H1 (cell line): ENCODE measurements at regions not wholly inside any gene's neighbourhood (a gene's known extent, or its start where the extent isn't known, plus 50 kb on each side); places are given as distances from the start of the nearest gene placed in this dataset.

Experiments used
- CTCF ChIA-PET: fragments of 300-600 bp; sonication (Branson Sonifier 250); formaldehyde crosslinking; loops from one replicate; lab custom pipeline; 2021; ENCODE audit not compliant: partially characterized antibody; lab: Charles Lee
- POLR2A ChIA-PET: fragments of 300-600 bp; sonication (Branson Sonifier 250); formaldehyde crosslinking; loops from one replicate; lab custom pipeline; 2021; ENCODE audit warnings: inconsistent platforms; ENCODE audit not compliant: partially characterized antibody; lab: Charles Lee
- DNase-seq, 2 experiments: peaks; one replicate each; pipeline versions ENCODE4 v3.0.0 to v3.0.0-alpha.2; 2010 to 2022; ENCODE audit warnings: low spot score in 2 of 2, low read depth in 1 of 2, mixed read lengths in 1 of 2
- FAIRE-seq: peaks from 2 replicates; lab custom pipeline; 2011; peaks lifted over from hg19 to GRCh38; lab: Jason Lieb, UNC
- H2AFZ ChIP-seq: 2 replicates; pipeline ENCODE4 v1.8.1; 2012; ENCODE audit warnings: low read length, inconsistent platforms
- H2AK5ac ChIP-seq: 2 replicates; pipeline ENCODE4 v1.6.1; 2013; ENCODE audit warnings: low read depth, low read length
- H2BK120ac ChIP-seq: replicated peaks from 2 replicates; pipeline ENCODE3; 2013; ENCODE audit warnings: low read depth, low read length, inconsistent platforms
- H2BK12ac ChIP-seq: 2 replicates; pipeline ENCODE4 v1.6.1; 2013; ENCODE audit warnings: low read depth, low read length
- H2BK15ac ChIP-seq: 2 replicates; pipeline ENCODE4 v1.6.1; 2013; ENCODE audit warnings: low read length
- H2BK20ac ChIP-seq: 2 replicates; pipeline ENCODE4 v1.6.1; 2013; ENCODE audit warnings: low read length
- H2BK5ac ChIP-seq: 2 replicates; pipeline ENCODE4 v1.6.1; 2013; ENCODE audit warnings: low read depth, low read length
- H3K14ac ChIP-seq: 2 replicates; pipeline ENCODE4 v1.6.1; 2013; ENCODE audit warnings: inconsistent platforms; ENCODE audit not compliant: insufficient read length
- H3K18ac ChIP-seq: 2 replicates; pipeline ENCODE4 v1.6.1; 2013; ENCODE audit warnings: low read length; ENCODE audit errors: extremely low read depth
- H3K23ac ChIP-seq: 2 replicates; pipeline ENCODE4 v1.6.1; 2013; ENCODE audit warnings: inconsistent platforms; ENCODE audit not compliant: insufficient read length
- H3K23me2 ChIP-seq: 2 replicates; pipeline ENCODE4 v1.6.1; 2013; ENCODE audit warnings: low read depth, low read length
- H3K27ac ChIP-seq: 2 replicates; pipeline ENCODE4 v1.6.1; 2011; ENCODE audit warnings: low read depth, low read length, inconsistent platforms
- H3K27me3 ChIP-seq, 4 experiments: replicated peaks in 1 of 4; 1 replicate in 1 of 4; 2 replicates in 3 of 4; pipeline versions ENCODE4 v1.6.1 to v1.8.1; 2011 to 2013; ENCODE audit warnings: low read length in 3 of 4, mild to moderate bottlenecking in 3 of 4, inconsistent platforms in 2 of 4, mixed read lengths in 2 of 4, moderate library complexity in 1 of 4; ENCODE audit not compliant: control insufficient read depth in 3 of 4, insufficient read depth in 3 of 4; ENCODE audit errors: extremely low read depth in 1 of 4
- H3K36me3 ChIP-seq, 4 experiments: 2 replicates each; pipeline versions ENCODE4 v1.6.1 to v1.8.1; 2011 to 2013; ENCODE audit warnings: mild to moderate bottlenecking in 4 of 4, low read length in 3 of 4, moderate library complexity in 2 of 4, control low read depth in 1 of 4, inconsistent platforms in 1 of 4; ENCODE audit not compliant: insufficient read depth in 4 of 4, control insufficient read depth in 2 of 4
- H3K4ac ChIP-seq: replicated peaks from 2 replicates; pipeline ENCODE3; 2013; ENCODE audit warnings: low read length, low read depth, mixed read lengths, inconsistent platforms; ENCODE audit not compliant: insufficient read length
- H3K4me1 ChIP-seq, 4 experiments: replicated peaks in 1 of 4; 1 replicate in 1 of 4; 2 replicates in 3 of 4; pipeline versions ENCODE4 v1.6.1 to v1.8.1; 2011 to 2013; ENCODE audit warnings: low read length in 3 of 4, inconsistent platforms in 2 of 4, mixed read lengths in 1 of 4; ENCODE audit not compliant: insufficient read depth in 4 of 4, control insufficient read depth in 3 of 4
- H3K4me2 ChIP-seq, 2 experiments: 2 replicates each; pipeline versions ENCODE4 v1.6.1 to v1.8.1; 2011 to 2013; ENCODE audit warnings: low read depth in 2 of 2, low read length in 2 of 2, control low read depth in 1 of 2, inconsistent platforms in 1 of 2, mild to moderate bottlenecking in 1 of 2; ENCODE audit not compliant: insufficient read depth in 1 of 2
- H3K4me3 ChIP-seq, 4 experiments: fragments of 200-600, 300-600 bp in 1 of 4; sonication (generic), shearing (Covaris generic), sonication (Bioruptor Twin) in 1 of 4; 2 replicates each; pipeline versions ENCODE4 v1.5.1 to v1.8.1; 2011 to 2016; ENCODE audit warnings: low read length in 4 of 4, low read depth in 3 of 4, control low read depth in 2 of 4, inconsistent platforms in 2 of 4, mild to moderate bottlenecking in 2 of 4, mixed read lengths in 1 of 4, moderate library complexity in 1 of 4; ENCODE audit not compliant: insufficient read depth in 2 of 4; ENCODE audit errors: extremely low read depth in 1 of 4
- H3K56ac ChIP-seq: replicated peaks from 2 replicates; pipeline ENCODE3; 2013; ENCODE audit warnings: low read depth, mild to moderate bottlenecking, mixed read lengths, low read length, inconsistent platforms; ENCODE audit not compliant: insufficient read length
- H3K79me1 ChIP-seq: 2 replicates; pipeline ENCODE4 v1.6.1; 2013; ENCODE audit warnings: low read depth, low read length, control low read depth
- H3K79me2 ChIP-seq, 2 experiments: 2 replicates each; pipeline versions ENCODE4 v1.6.1 to v1.8.1; 2012 to 2013; ENCODE audit warnings: low read length in 2 of 2, mild to moderate bottlenecking in 2 of 2, inconsistent platforms in 1 of 2; ENCODE audit not compliant: insufficient read depth in 2 of 2, control insufficient read depth in 1 of 2
- H3K9ac ChIP-seq, 4 experiments: replicated peaks in 1 of 4; 1 replicate in 1 of 4; 2 replicates in 3 of 4; pipeline versions ENCODE4 v1.6.1 to v1.8.1; 2011 to 2013; ENCODE audit warnings: low read depth in 3 of 4, low read length in 3 of 4, control low read depth in 2 of 4, mild to moderate bottlenecking in 2 of 4, moderate library complexity in 2 of 4, inconsistent platforms in 1 of 4; ENCODE audit errors: extremely low read depth in 1 of 4
- H3K9me3 ChIP-seq, 2 experiments: 2 replicates each; pipeline versions ENCODE4 v1.6.1 to v1.8.1; 2012 to 2013; ENCODE audit warnings: mild to moderate bottlenecking in 2 of 2, moderate library complexity in 2 of 2, control low read depth in 1 of 2, inconsistent platforms in 1 of 2, low read depth in 1 of 2, low read length in 1 of 2, mixed read lengths in 1 of 2; ENCODE audit not compliant: insufficient read depth in 2 of 2
- H4K20me1 ChIP-seq, 2 experiments: replicated peaks in 1 of 2; 2 replicates each; pipeline versions ENCODE3 to v1.8.1; 2011 to 2013; ENCODE audit warnings: inconsistent platforms in 2 of 2, low read length in 2 of 2, mild to moderate bottlenecking in 1 of 2; ENCODE audit not compliant: insufficient read depth in 2 of 2, control insufficient read depth in 1 of 2
- H4K5ac ChIP-seq: 2 replicates; pipeline ENCODE4 v1.6.1; 2013; ENCODE audit warnings: low read length, low read depth, mixed read lengths, inconsistent platforms; ENCODE audit not compliant: insufficient read length
- H4K8ac ChIP-seq: 2 replicates; pipeline ENCODE4 v1.8.0; 2013; ENCODE audit warnings: mild to moderate bottlenecking, moderate library complexity, low read length, inconsistent platforms; ENCODE audit not compliant: insufficient read depth; ENCODE audit errors: extremely low read depth
- H4K91ac ChIP-seq: replicated peaks from 2 replicates; pipeline ENCODE3; 2013; ENCODE audit warnings: low read length, mixed read lengths, inconsistent platforms; ENCODE audit not compliant: insufficient read length
- BCL11A ChIP-seq, 2 experiments: IDR thresholded peaks; one replicate each; pipeline ENCODE4 v1.6.1; 2011; ENCODE audit warnings: low read depth in 2 of 2, low read length in 2 of 2, mild to moderate bottlenecking in 2 of 2
- CTCF ChIP-seq, 3 experiments: IDR thresholded peaks; 1 replicate in 2 of 3; 2 replicates in 1 of 3; pipeline versions ENCODE4 v1.5.1 to v1.6.1; 2011; ENCODE audit warnings: low read length in 3 of 3, mild to moderate bottlenecking in 3 of 3, inconsistent platforms in 2 of 3, low read depth in 1 of 3, moderate library complexity in 1 of 3; ENCODE audit not compliant: insufficient read depth in 1 of 3; ENCODE audit errors: control extremely low read depth in 1 of 3
- RNF2 ChIP-seq: fragments of 200-900, 300-1000 bp; sonication (generic); IDR thresholded peaks from 2 replicates; pipeline ENCODE4 v1.7.1; 2016; ENCODE audit warnings: borderline replicate concordance, low read depth, mild to moderate bottlenecking, antibody characterized with exemption, low read length; ENCODE audit not compliant: poor library complexity, severe bottlenecking; ENCODE audit errors: missing control alignments
- SRF ChIP-seq: IDR thresholded peaks from 2 replicates; pipeline ENCODE4 v1.6.1; 2011; ENCODE audit warnings: mild to moderate bottlenecking, low read depth, low read length, moderate library complexity

GRCh38 chr1:88503646-88504045 lies 180.4 kb upstream of the PKN2 start:
- ChIA-PET POLR2A (no interaction called here), CTCF (no interaction called here)
- Histone ChIP-seq H3K79me2 (no peaks in the 10 kb centered on the region), H2BK5ac (no peak overlapping the region), H2BK12ac (no peak overlapping the region), H3K23ac (no peak overlapping the region), H3K23me2 (no peaks in the 10 kb centered on the region), H3K36me3 (no peaks in the 10 kb centered on the region), H3K4me3 (no peak overlapping the region), H3K14ac (no peak overlapping the region), H3K27ac (no peak overlapping the region), H3K4ac (no peak overlapping the region), H3K56ac (no peak overlapping the region), H3K79me1 (no peaks in the 10 kb centered on the region), H2BK15ac (no peak overlapping the region), H3K18ac (no peak overlapping the region), H2AFZ (no peak overlapping the region), H2AK5ac (no peak overlapping the region), H4K8ac (no peak overlapping the region), H3K9ac (no peak overlapping the region), H3K9me3 (no peaks in the 10 kb centered on the region), H3K27me3 (no peaks in the 10 kb centered on the region), H4K20me1 (no peaks in the 10 kb centered on the region), H3K4me1 (no peaks in the 10 kb centered on the region), H4K5ac (no peak overlapping the region), H3K4me2 (no peak overlapping the region), H4K91ac (no peak overlapping the region), H2BK20ac (no peak overlapping the region), H2BK120ac (no peak overlapping the region)
- no peak for FAIRE-seq
- no peak for DNase-seq
- TF ChIP-seq CTCF (IDR thresholded peaks at IDR 0.05; ENCODE audit: control extremely low read depth in 1 of 3, insufficient read depth in 1 of 3, low read depth in 1 of 3, low read length in 3 of 3) (no peak), SRF (no peak), RNF2 (no peak), BCL11A (IDR thresholded peaks at IDR 0.05; ENCODE audit: low read depth in 2 of 2, low read length in 2 of 2) (no peak)
